CD4-positive, alpha-beta T cell treated with Interferon alpha-2 for 1 hour (primary cell): ENCODE measurements at regions not wholly inside any gene's neighbourhood (a gene's known extent, or its start where the extent isn't known, plus 50 kb on each side); places are given as distances from the start of the nearest gene placed in this dataset.
"Not testable (repeated sequence)": the region's sequence is repeated elsewhere in the genome, so short reads cannot be mapped to it uniquely, and the experiment has no call there.

ENCODE experiments used
- DNase-seq, 2 donors: peaks; one replicate each; pipeline ENCODE4 v3.0.0-alpha.2; 2020 to 2022

DNA sequence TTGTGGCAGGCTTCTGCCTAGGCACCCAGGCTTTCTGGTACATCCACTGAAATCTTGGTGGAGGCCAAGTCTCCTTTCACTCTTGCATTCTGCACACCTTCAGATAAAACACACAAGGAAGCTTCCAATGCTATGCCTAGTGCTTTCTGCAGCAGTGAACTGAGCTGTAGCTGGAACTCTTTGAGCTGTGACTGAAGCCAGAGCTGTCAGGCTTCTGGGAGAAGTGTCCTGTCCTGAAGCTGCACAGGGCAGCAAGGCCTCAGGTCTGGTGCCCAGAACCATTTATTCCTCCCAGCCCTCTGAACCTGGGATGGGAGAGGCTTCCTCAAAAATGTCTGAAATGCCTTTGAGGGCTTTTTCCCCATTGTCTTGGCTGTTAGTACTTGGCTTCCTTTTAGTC lies 941.7 kb downstream of the LRFN5 start:
- no peak for DNase-seq

DNA sequence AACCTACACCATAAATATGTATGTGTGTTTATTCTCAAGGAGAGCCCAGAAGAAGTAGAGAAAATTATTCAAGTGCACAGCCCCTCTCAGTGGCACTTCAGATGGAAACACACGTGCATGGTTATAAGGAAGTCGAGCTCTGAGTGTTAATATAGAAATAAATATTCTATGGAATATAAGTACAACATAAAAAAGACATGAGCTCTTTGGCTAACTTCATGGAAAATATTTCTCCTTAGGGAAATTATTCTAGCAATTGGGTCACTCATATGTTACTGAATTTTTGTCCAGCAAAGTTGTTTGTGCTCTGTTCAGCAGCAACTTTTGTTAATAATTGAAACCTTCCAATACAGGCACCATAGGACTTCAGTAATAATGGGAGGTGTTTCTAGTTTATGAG lies 939.0 kb downstream of the LRFN5 start:
- DNase-seq, result no peak

DNA sequence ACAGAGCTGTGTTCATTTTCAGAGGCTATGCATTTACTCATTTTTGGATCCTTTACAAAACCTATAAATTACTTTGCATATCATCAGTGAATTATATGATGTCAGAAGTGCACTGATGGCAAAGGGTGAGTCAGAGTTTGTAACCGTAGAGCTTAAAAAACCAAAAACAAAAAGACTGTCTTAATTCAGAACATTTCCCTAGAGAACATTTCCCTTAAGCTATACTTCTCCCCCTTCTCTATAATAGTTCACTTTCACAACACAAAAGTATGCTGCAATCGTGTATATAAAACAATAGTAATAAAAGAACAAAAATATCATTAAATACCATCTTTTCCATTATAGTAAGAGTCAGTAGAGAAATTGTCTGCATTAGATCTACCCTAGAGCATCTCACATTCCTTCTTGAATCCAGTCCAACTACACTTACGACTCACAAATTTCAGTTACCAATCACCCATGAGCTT lies 934.9 kb downstream of the LRFN5 start:
- no peak for DNase-seq

DNA sequence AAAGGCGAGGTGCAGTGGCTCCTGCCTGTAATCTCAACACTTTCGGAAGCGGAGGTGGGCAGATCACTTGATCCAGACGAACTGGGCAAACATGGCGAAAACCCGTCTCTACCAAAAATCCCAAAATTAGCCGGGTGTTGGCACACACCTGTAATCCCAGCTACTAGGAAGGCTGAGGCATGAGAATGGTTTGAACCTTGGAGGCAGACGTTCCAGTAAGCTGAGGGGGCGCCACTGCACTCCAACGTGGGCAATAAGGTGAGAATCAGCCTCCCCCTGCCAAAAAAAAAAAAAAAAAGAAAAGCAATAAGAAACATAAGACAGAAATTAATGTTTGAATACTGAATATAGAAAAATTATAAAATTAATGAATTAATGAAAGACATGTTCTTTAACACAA lies 928.7 kb downstream of the LRFN5 start:
- DNase-seq, result no peak

DNA sequence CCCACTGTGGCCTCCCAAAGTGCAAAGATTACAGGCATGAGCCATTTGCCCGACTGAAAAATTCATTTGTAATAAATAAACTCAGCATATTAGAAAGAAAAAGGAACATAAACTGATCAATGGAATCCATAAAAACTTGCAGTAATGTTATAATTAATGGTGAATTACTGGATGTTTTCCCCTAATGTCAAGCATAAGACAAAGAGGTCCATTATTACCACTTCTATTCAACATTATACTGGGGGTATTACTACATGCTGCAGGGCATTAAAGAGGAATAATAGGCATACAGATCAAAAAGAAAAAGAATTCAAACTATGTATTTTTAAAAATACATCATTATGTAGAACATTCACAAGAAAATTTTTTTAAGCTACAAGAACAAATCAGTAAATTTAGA lies 926.8 kb downstream of the LRFN5 start:
- DNase-seq, result no peak

DNA sequence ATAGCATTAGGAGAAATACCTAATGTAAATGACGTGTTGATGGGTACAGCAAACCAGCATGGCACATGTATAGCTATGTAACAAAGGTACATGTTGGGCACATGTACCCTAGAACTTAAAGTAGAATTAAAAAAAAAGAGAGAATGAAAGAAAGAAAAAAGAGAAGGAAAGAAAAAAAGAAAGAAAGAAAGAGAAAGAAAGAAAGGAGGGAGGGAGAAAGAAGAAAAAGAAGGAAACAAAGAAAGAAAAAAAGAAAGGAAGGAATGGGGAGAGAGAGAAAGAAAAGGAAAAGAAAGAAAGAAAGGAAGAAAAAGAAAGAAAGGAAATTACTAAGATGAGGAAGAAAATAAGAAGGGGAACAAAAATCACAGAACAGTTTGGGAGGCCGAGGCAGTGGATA lies 925.5 kb downstream of the LRFN5 start:
- DNase-seq, result no peak

DNA sequence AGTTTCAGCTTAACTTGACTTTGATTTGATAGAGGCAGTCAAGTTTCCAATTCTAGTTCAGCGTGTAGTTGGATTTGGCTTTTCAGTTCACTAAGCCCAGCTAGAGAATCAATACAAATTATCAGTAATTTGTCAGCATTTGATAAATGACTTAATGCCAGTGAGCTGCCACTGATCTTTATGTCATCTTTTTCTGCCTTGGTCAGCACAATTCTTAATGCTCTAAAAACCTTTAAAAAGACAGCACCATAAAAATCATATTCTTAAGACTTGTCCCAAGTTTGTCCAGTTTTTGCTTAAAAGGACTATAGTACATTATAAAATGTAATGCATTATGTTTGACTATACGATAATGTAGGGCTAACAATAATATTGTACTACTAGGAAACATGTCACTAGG lies 920.5 kb downstream of the LRFN5 start:
- no peak for DNase-seq

DNA sequence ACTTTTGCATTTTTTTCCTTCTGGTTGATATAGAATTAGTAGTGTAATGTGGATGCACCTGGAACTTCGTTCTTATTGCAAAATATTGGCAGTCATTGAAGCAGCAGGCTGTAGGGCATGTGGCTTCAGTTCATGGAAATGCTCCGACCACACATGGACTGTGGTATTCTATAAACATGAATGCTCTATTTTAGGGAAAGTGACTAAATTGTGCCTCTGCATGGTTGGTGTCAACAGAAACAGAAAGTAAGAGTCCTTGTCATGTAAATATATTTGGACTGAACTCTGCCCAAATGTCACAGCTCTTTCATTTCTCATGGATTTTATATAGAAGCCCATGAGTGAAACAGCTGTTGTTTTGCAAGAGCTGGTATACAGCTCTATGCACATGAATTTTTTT lies 917.0 kb downstream of the LRFN5 start:
- DNase-seq, result no peak

DNA sequence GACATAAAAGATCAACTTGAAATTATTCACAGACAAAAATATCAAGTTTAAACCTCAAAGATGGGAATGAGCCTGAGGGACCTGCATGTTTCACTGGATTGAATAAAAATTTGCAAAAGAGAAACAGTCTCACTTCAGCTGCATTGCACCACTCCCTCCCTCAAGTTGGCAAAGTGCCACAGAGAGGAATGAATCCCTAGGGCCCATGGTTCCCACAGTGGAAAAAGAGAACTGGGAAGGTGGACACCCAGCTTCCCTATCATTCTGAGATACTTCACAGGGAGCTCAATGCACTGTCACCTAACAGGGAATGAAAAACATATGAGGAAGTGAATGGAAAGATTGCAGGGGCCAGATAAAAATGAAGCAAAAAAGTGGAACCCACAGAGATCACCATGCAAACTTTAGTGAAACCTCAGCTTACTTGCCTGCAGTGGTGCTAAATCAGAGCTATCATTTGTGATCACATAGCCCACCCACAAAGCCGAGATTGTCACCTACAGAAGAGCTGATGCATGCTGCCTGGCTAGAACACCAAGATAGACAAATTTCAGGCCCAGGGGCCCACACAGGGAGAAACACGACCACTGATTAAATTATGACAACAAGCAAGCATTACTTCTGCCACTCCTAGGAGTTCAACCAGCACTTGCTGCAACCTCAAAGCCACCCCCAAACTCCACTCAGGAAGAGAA lies 911.3 kb downstream of the LRFN5 start:
- DNase-seq, result no peak

DNA sequence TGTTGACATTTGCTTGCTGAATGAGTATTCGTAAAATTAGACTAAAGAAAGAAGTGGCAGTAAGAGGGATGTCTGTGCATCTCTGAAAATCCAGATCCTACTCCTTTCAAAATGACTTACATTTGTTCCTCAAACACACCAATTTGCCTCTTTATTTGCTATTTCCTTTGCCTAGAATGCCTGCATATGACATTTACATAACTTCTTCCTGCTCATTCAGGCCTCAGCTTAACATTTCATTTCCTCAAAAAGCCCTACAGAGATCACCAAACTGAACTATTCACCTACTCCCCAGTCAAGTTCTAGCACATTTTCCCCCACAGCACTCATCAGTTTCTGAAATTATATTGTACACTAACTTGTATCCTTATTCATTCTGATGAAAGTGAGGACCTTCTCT lies 907.2 kb downstream of the LRFN5 start:
- no peak for DNase-seq

DNA sequence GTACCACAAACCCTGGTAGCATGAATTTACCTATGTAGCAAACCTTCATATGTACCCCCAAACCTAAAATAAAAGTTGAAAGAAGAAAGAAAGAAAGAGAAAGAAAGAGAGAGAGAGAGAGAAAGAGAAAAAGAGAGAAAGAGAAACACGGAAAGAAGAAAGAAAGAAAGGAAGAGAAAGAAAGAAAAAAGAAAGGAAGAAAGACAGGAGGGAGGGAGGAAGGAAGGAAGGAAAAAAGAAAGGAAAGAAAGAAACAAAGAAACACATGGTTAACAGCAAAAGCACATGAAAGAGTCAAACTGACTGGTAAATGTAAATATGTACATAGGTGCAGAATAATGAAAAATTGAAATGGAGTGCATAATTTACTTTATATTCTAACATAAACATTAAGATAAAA lies 903.4 kb downstream of the LRFN5 start:
- no peak for DNase-seq

DNA sequence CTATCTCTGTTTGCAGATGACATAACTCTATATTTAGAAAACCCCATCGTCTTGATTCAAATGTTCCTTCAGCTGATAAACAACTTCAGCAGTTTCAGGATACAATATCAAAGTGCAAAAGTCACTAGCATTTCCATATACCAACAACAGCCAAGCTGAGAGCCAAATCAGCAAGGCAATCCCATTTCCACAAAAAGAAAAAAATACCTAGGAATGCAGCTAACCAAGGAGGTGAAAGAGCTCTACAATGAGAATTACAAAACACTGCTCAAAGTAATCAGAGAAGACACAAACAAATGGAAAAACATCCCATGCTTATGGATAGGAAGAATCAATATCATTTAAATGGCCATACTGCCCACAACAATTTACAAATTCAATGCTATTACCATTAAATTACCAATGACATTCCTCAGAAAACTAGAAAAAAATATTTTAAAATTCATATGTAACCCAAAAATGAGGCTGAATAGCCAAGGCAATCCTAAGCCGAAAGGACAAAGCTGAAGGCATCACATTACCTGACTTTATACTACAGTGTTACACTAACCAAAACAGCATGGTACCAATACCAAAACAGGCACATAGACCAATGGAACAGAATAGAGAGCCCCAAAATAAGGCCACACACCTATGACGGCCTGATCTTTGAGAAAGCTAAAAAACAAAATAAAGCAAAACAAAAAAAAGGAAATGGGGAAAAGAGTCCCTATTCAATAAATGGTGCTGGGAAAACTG lies 901.7 kb downstream of the LRFN5 start:
- DNase-seq, result no peak

DNA sequence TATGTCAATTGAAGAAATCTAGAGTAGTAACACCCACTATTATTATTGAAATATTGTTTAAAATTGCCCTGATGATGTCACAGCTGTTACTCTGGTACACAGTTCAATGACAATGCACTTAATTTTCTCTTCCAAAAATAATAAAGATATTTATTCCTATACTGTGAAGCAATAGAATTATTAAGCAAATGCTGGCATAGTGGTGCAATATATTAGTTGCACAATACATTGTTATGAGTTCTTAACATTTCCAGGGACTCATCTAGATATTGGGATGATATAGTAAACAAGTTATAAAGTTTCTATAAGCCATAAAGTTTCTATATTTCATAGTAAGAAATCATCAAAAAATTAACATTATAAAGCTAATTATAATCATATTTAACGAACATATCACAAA lies 897.8 kb downstream of the LRFN5 start:
- no peak for DNase-seq

DNA sequence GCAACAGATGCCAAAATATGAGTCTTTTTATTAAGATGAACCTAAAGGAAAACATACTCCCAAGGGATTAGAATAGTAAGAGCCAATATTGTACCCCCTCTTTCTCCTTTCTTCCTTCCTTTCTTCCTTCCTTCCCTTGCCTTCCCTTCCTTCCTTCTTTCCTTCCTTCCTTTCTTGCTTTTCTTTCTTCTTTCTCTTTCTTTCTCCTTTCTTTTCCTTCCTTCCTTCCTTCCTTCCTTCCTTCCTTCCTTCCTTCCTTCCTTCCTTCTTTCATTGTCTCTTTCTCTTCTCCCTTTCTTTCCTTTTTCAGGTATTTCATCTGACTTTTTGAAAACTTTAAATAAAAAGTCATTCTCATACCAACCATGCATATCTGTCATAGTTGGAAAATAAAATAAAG lies 892.5 kb downstream of the LRFN5 start:
- no peak for DNase-seq

DNA sequence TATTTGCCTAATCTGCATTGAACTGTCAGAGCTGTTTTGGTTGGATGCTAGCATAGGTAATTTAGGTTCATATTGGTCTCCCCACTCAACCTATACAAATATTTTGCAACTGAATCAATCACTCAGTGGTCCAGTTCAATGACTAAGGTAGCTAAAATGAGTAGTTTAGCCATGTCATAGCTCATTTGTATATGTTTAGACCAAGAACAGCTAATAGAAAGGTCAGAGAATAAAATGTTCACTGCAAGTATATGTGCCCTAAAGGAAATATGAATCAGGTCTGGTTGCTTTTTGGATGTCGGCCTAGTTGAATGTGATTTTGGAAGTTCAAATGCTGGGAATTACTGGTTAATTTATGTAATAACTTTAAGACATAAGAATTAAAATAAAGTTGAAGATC lies 883.9 kb downstream of the LRFN5 start:
- no peak for DNase-seq

DNA sequence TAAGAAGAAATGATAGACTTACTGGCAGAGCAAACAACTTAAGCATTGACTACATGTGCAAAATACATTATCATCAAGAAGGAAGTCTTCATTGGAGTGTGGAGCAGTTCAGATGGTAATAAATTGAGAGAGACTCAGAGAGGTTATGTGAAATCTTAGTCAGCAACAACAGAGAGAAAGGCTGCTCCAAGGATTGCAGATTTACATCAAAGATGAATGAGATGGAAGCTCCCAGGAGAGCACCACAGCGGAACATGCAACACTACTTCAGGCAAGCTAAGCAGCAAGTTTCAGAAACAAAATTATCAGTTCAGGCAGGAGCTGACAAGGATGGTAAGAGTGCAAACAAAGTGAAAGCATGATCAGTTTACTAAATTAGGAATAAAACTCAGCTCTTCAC lies 882.3 kb downstream of the LRFN5 start:
- DNase-seq, result no peak

DNA sequence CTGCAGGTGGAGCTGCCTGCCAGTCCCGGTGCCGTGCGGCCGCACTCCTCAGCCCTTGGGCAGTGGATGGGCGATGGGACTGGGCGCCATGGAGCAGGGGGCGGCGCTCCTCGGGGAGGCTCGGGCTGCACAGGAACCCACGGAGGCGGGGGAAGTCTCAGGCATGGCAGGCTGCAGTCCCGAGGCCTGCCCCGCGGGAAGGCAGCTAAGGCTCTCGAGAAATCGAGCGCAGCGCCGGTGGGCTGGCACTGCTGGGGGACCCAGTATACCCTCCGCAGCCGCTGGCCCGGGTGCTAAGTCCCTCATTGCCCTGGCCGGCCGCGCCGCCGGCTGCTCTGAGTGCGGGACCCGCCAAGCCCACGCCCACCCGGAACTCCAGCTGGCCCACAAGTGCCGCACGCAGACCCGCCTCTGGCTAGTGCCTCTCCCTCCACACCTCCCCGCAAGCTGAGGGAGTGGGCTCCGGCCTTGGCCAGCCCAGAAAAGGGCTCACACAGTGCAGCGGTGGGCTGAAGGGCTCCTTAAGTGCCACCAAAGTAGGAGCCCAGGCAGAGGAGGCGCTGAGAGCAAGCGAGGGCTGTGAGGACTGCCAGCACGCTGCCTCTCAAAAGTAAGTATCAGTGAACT lies 875.8 kb downstream of the LRFN5 start:
- DNase-seq, result not testable (repeated sequence)

DNA sequence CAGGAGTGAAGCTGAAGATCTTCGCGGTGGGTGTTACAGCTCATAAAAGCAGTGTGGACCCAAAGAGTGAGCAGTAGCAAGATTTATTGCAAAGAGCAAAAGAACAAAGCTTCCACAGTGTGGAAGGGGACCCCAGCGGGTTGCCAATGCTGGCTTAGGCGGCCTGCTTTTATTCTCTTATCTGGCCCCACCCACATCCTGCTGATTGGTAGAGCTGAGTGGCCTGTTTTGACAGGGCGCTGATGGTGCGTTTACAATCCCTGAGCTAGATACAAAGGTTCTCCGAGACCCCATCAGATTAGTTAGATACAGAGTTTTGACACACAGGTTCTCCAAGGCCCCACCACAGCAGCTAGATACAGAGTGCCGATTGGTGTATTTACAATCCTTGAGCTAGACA lies 875.0 kb downstream of the LRFN5 start:
- DNase-seq, result not testable (repeated sequence)

DNA sequence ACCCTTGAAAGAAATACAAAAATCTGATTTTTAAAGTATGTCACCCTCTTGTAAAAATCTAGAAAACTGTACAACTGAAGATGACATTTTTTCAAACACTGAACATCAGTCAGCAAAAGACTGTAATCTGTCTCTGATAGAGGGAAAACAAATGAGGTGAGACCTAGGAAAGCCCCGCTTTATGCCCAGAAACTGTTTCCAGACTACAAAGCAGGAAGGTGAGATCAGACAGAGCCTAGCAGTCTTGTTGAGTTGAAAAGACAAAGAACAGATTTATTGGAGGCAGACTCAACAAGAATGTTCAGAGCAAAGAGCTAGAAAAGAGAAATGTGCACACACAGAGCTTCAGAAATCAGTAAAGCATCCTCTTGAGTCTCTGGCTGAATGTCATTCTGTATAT lies 873.6 kb downstream of the LRFN5 start:
- no peak for DNase-seq

DNA sequence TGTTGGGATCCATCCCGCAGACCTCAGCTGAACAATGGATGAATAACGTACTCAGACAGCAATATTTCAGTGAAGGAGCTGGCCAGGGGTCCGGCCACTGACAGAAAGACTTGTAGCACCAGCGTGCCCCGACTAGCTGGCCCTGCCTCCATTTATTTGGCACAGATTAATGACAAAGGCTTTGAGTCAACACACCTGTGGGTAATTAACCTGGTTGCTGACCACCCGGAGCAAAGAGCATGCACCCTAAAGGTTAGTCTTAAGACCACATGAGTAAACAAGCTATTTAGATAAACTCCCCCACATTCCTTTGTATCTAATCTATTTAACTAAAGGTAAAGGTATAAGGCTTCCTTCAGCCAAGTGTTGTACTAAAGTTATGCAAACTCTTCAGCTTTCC lies 868.6 kb downstream of the LRFN5 start:
- DNase-seq, result no peak

DNA sequence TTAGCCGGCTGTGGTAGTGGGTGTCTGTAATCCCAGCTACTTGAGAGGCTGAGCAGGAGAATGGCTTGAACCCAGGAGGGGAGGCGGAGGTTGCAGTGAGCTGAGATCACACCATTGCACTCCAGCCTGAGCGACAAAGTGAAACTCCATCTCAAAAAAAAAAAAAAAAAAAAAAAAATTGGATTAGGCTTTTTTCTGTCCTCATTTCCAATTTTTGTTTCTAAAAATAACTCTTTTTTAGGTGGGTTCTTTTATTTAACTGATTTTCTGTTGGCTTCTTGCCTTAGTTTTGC lies 863.7 kb downstream of the LRFN5 start:
- no peak for DNase-seq

DNA sequence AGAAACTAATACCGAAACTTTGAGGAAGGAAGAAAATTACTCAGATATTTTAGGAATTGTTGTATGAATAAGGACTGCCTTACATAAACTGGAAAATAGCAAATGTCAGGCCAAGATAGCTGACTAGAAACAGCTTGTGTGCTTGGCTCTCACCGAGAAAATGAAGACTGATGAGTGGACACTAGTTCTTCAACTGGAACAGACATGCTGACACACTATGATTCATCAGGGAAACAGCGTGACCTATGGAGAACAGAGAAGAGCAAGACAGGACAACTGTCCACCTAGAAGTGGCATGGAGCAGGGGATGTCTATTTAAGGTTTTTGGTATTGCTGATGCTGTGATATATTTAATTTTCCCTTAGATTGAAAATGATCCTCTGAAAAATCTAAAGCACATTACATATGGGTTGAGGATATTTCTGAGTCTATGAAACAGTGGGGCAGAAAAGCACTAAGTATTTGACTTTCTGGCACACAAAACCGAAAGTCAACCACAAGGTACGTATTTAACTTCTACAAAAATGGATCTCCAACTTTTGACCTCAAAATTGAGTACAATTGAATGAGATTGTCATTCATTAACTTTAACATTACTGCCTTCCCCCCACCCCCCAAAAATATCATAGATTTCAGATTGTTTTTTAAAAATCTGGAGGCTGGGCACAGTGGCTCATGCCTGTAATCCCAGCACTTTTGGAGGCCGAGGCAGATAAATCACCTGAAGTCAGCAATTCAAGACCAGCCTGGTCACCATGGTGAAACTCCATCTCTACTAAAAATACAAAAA lies 863.2 kb downstream of the LRFN5 start:
- DNase-seq, result no peak

DNA sequence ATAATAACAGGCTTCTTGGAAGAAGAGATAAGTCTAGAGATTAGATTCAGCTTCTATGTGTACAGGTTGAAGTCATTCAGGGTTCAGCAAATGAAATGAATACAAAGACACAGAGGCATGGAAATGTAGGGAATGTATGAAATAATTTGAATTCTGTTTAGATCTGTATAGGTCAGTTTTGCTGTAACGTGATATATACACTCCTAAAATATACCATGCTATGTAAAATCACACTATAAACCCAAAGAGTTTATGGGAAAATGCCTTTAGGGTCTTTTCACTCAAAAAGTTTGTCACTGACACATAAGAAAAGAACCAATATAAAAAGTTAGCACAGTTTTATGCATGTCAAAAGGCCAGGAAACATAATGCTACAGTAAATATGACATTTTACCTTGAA lies 854.0 kb downstream of the LRFN5 start:
- DNase-seq, result no peak
